ENCODE measurements at regions not wholly inside any gene's neighbourhood (a gene's known extent, or its start where the extent isn't known, plus 50 kb on each side); places are given as distances from the start of the nearest gene placed in this dataset.

GRCh38 chr17:70251706-70252105, 82.4 kb downstream of the KCNJ2 start:
- TF ChIP-seq CTCF (IDR thresholded peaks at IDR 0.05; ENCODE audit: poor library complexity) (no peak), EZH2 (IDR thresholded peaks at IDR 0.05; ENCODE audit: borderline replicate concordance) (no peak)

Measured in hepatocyte (in vitro differentiated cells).